GM19025 (cell line): ENCODE measurements at regions not wholly inside any gene's neighbourhood (a gene's known extent, or its start where the extent isn't known, plus 50 kb on each side); places are given as distances from the start of the nearest gene placed in this dataset.
"Not testable (repeated sequence)": the region's sequence is repeated elsewhere in the genome, so short reads cannot be mapped to it uniquely, and the experiment has no call there.

Source experiments
- ATAC-seq: cut with Tn5 transposase; IDR thresholded peaks from one replicate; pipeline ENCODE4 v1.9.1; 2021; ENCODE audit warnings: mild to moderate bottlenecking, low read depth, moderate library complexity; ENCODE audit not compliant: unreplicated experiment

GRCh38 chr17:68670967-68671693 is 70.0 kb upstream of the FAM20A start:
- no peak for ATAC-seq

- not testable (repeated sequence) for ATAC-seq
These were observed 65.3 kb upstream of the FAM20A start for GRCh38 chr17:68666438-68666837.

DNA sequence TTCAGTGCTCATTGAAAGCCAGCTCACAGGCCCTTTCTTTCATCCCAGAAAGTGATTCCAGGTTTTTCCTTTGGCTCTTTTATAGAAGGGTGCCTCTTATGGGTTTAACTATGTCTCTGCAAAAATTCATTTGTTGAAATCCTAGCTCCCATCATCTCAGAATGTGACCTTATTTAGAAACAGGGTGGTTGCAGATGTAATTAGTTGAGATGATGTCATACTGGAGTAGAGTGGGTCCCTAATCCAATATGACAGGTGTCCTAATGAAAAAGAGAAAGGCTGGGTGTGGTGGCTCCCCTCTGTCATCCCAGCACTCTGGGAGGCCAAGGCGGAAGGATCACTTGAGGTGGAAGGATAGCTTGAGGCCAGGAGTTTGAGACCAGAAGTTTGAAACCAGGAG is 64.2 kb upstream of the FAM20A start:
- no peak for ATAC-seq

DNA sequence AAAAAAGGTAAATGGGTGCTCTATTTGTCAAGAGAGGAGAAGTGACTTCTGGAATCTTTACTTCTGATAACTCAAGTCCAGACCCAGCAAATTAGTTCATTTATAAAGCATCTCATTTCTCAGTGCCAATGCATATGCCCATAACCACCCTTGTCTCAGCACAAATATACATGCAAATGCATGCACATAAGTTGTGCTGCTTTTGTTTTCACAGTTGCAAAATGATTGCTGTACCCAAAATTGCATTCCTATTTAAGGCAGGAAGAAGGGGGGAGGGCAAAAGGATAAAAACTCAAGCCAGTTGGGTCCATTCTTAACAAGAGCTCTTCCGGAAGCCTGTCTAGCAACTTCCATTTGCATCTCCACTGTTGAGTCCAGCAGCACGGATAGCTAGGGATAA is 61.3 kb upstream of the FAM20A start:
- ATAC-seq, result no peak

GRCh38 chr17:68662037-68662432 is 60.9 kb upstream of the FAM20A start:
- no peak for ATAC-seq

- no peak for ATAC-seq
These were observed 60.3 kb upstream of the FAM20A start for GRCh38 chr17:68661265-68662036.

GRCh38 chr17:68660302-68660701 is 59.1 kb upstream of the FAM20A start:
- no peak for ATAC-seq

DNA sequence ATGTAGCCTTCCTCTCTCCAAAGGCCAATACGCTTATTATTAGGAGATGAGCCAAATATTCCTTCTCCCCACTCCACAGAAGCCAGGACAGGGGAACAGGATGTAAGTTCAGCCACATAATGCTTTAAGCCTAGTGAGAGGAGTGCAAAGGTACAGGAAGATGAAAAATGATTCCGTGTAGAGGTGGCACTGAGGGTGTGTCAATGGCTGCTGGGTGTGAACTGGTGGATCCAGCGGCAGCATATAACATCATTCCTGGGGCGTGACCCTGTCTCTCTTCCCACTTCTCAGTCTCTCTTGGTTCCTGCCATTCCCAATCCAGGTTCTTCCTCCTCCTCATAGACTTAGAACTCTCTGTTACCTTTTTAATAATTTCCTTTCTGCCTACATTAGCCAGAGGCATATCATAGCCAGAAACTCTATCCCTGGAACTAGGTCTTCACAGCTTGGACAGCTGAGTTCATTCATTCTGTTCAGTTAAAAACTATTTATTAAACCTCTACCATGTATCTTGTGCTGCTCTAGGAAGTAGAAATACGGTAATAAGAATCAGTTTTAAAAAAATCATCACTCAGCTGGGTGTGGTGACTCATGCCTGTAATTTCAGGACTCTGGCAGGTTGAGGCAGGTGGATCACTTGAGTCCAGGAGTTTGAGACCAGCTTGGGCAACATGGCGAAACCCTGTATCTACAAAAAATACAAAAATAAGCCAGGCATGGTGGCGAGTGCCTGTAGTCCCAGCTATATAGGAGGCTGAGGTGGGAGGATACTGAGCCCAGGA is 58.0 kb upstream of the FAM20A start:
- no peak for ATAC-seq

DNA sequence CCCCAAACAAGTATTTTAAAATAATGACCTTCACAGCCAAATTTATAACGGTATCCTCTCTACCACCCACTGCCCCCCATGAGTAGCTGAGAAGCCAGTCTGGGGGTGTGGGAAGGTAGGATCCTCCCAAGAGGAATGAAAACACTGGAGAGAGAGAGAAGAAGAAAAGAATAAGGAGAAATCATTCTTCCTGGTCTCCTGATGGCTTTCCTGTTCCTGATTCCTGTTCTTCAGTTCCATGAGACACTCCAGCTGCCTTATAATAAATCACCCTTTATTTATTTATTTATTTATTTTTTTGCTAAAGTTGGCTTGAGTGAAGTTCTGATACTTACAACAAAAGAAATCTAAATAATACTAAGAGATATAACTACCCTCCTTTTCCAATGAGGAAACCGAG is 56.4 kb upstream of the FAM20A start:
- no peak for ATAC-seq

DNA sequence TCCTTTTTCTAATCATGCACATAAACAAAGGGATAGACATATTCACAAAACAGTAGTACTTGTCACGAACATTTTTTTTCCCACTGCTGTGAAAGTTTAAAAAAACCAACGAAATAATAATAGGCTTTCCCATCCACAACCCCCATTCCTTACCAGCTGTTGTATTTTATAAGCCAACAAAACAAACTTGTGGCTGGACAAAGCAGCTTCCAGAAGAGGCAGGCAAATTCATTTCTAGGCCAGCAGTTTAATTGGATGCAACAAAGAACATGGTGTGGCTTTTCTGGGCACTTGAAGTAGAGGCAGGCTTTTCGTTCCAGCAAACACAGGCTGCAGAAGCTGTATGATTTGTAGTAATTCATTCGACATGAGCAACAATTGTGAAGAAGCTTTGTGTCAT is 56.0 kb upstream of the FAM20A start:
- no peak for ATAC-seq

GRCh38 chr17:68656666-68657065 is 55.5 kb upstream of the FAM20A start:
- ATAC-seq, result no peak
